ENCODE measurements at regions not wholly inside any gene's neighbourhood (a gene's known extent, or its start where the extent isn't known, plus 50 kb on each side); places are given as distances from the start of the nearest gene placed in this dataset.
"Not testable (repeated sequence)": the region's sequence is repeated elsewhere in the genome, so short reads cannot be mapped to it uniquely, and the experiment has no call there.

- no peak for DNase-seq (ENCODE audit: missing footprints)
- ATAC-seq: no peak
- intact Hi-C loops (cut with DNase I): no loop called here
Observed at GRCh38 chr4:58475097-58475496, 1364.9 kb upstream of the IGFBP7 start.

GRCh38 chr4:58465031-58465430, 1354.8 kb upstream of the IGFBP7 start:
- no peak for ATAC-seq
- no peak for DNase-seq (ENCODE audit: missing footprints)
- intact Hi-C loops (cut with DNase I): no loop called here

- ATAC-seq (peak; percentile 39), DNase-seq (ENCODE audit: missing footprints) (peak; percentile 59)
- intact Hi-C loops (cut with DNase I): no loop called here
Observed at GRCh38 chr4:58456727-58457384, 1346.7 kb upstream of the IGFBP7 start.

- ATAC-seq (no peak), DNase-seq (ENCODE audit: missing footprints) (no peak)
- intact Hi-C loops (cut with DNase I): no loop called here
Observed at GRCh38 chr4:58453956-58454355, 1343.8 kb upstream of the IGFBP7 start.

GRCh38 chr4:58451707-58452106, 1341.5 kb upstream of the IGFBP7 start:
- intact Hi-C loops (cut with DNase I): no loop called here
- no peak for DNase-seq (ENCODE audit: missing footprints)
- ATAC-seq: no peak

GRCh38 chr4:58435871-58436270, 1325.7 kb upstream of the IGFBP7 start:
- intact Hi-C loops (cut with DNase I): no loop called here
- no peak for ATAC-seq
- no peak for DNase-seq (ENCODE audit: missing footprints)

GRCh38 chr4:58413849-58414248, 1303.7 kb upstream of the IGFBP7 start:
- ATAC-seq (no peak), DNase-seq (ENCODE audit: missing footprints) (no peak)
- intact Hi-C loops (cut with DNase I): no loop called here

GRCh38 chr4:58411904-58412303, 1301.7 kb upstream of the IGFBP7 start:
- no peak for ATAC-seq
- intact Hi-C loops (cut with DNase I): no loop called here
- no peak for DNase-seq (ENCODE audit: missing footprints)

- DNase-seq (ENCODE audit: missing footprints): no peak
- peak; percentile 60 for ATAC-seq
- intact Hi-C loops (cut with DNase I): no loop called here
Observed at GRCh38 chr4:58406762-58407161, 1296.6 kb upstream of the IGFBP7 start.

- intact Hi-C loops (cut with DNase I): no loop called here
- no peak for DNase-seq (ENCODE audit: missing footprints)
- no peak for ATAC-seq
Observed at GRCh38 chr4:58368221-58368620, 1258.0 kb upstream of the IGFBP7 start.

GRCh38 chr4:58360354-58361133, 1250.4 kb upstream of the IGFBP7 start:
- no peak for ATAC-seq
- intact Hi-C loops (cut with DNase I): no loop called here
- DNase-seq (ENCODE audit: missing footprints): no peak

- no peak for DNase-seq (ENCODE audit: missing footprints)
- intact Hi-C loops (cut with DNase I): no loop called here
- no peak for ATAC-seq
Observed at GRCh38 chr4:58359590-58359989, 1249.4 kb upstream of the IGFBP7 start.

GRCh38 chr4:58357947-58358346, 1247.8 kb upstream of the IGFBP7 start:
- no peak for DNase-seq (ENCODE audit: missing footprints)
- no peak for ATAC-seq
- intact Hi-C loops (cut with DNase I): no loop called here

- ATAC-seq (no peak), DNase-seq (ENCODE audit: missing footprints) (no peak)
- intact Hi-C loops (cut with DNase I): no loop called here
Observed at GRCh38 chr4:58325070-58325469, 1214.9 kb upstream of the IGFBP7 start.

GRCh38 chr4:58313444-58313843, 1203.3 kb upstream of the IGFBP7 start:
- intact Hi-C loops (cut with DNase I): no loop called here
- no peak for DNase-seq (ENCODE audit: missing footprints)

GRCh38 chr4:58303456-58303855, 1193.3 kb upstream of the IGFBP7 start:
- DNase-seq (ENCODE audit: missing footprints) (no peak), ATAC-seq (no peak)
- intact Hi-C loops (cut with DNase I): no loop called here

More at GRCh38 chr4:58313444-58313843, 1203.3 kb upstream of the IGFBP7 start:
- ATAC-seq: no peak

- ATAC-seq (peak; percentile 48), DNase-seq (ENCODE audit: missing footprints) (no peak)
- intact Hi-C loops (cut with DNase I): no loop called here
Observed at GRCh38 chr4:58301376-58301999, 1191.3 kb upstream of the IGFBP7 start.

- ATAC-seq (no peak), DNase-seq (ENCODE audit: missing footprints) (no peak)
- intact Hi-C loops (cut with DNase I): no loop called here
Observed at GRCh38 chr4:58286335-58286734, 1176.2 kb upstream of the IGFBP7 start.

GRCh38 chr4:58280928-58281327, 1170.7 kb upstream of the IGFBP7 start:
- DNase-seq (ENCODE audit: missing footprints); intact Hi-C loops (cut with DNase I); ATAC-seq: not testable (repeated sequence)

- no peak for ATAC-seq
- DNase-seq (ENCODE audit: missing footprints): no peak
- intact Hi-C loops (cut with DNase I): no loop called here
Observed at GRCh38 chr4:58275856-58276255, 1165.7 kb upstream of the IGFBP7 start.

All from Right ventricle myocardium inferior (tissue), 1 donor.